HCT116 (cell line): ENCODE measurements at regions not wholly inside any gene's neighbourhood (a gene's known extent, or its start where the extent isn't known, plus 50 kb on each side); places are given as distances from the start of the nearest gene placed in this dataset.

ENCODE experiments used
- ATAC-seq: fragments of 200-7000 bp; cut with Tn5 transposase; 2 replicates; pipeline ENCODE4 v1.9.1; 2020; ENCODE audit warnings: mild to moderate bottlenecking, moderate library complexity
- BruUV-seq: library from RNA; stranded (reverse); fragments of 400-500 nt; replicated peaks from 2 replicates; lab custom pipeline; 2021; lab: Mats Ljungman, UMichigan
- CTCF ChIA-PET: fragments of 300-600 bp; sonication (Branson Sonifier 250); formaldehyde crosslinking; loops from one replicate; lab custom pipeline; 2021; ENCODE audit warnings: antibody characterized with exemption; lab: Charles Lee
- POLR2A ChIA-PET: fragments of 300-600, 350-600 bp; sonication (Branson Sonifier 250); formaldehyde crosslinking; loops from one replicate; lab custom pipeline; 2021; ENCODE audit warnings: antibody characterized with exemption; lab: Charles Lee
- RAD21 ChIA-PET, 2 experiments: fragments of 300-600 bp; sonication (Branson Sonifier 250); formaldehyde crosslinking; loops; one replicate each; lab custom pipeline; 2023; ENCODE audit warnings: low total read pairs in 2 of 2; ENCODE audit not compliant: uncharacterized antibody in 2 of 2, unreplicated experiment in 2 of 2, low non-redundant PET in 1 of 2; lab: Charles Lee
- DNase-seq: peaks from one replicate; pipeline ENCODE4 v3.0.0-alpha.2; 2010; ENCODE audit warnings: low read depth, low spot score
- H2AFZ ChIP-seq: fragments of 200-600 bp; shearing (Covaris generic), sonication (generic); 2 replicates; pipeline ENCODE4 v1.6.1; 2017; ENCODE audit warnings: low read depth, mixed run types, mixed read lengths, antibody characterized with exemption, low read length; ENCODE audit not compliant: poor library complexity, severe bottlenecking
- H3K27ac ChIP-seq: 2 replicates; pipeline ENCODE4 v1.5.1; 2012; ENCODE audit warnings: low read depth, low read length
- H3K27me3 ChIP-seq: fragments of 200-600 bp; sonication (generic); 2 replicates; pipeline ENCODE4 v1.6.1; 2016; ENCODE audit warnings: mixed run types, low read length, mixed read lengths; ENCODE audit not compliant: insufficient read depth
- H3K36me3 ChIP-seq, 2 experiments: fragments of 200-500 bp in 1 of 2; fragments of 200-600 bp in 1 of 2; sonication (Bioruptor generic) in 1 of 2; sonication (generic) in 1 of 2; 2 replicates each; pipeline versions ENCODE4 v1.5.1 to v1.6.1; 2014 to 2016; ENCODE audit warnings: low read length in 2 of 2, inconsistent platforms in 1 of 2, mixed read lengths in 1 of 2, mixed run types in 1 of 2; ENCODE audit not compliant: insufficient read depth in 2 of 2, control insufficient read depth in 1 of 2
- H3K4me1 ChIP-seq, 2 experiments: fragments of 200-600 bp in 1 of 2; sonication (generic) in 1 of 2; 2 replicates each; pipeline versions ENCODE4 v1.5.1 to v1.6.1; 2012 to 2017; ENCODE audit warnings: low read length in 2 of 2, inconsistent platforms in 1 of 2, mild to moderate bottlenecking in 1 of 2, mixed read lengths in 1 of 2, mixed run types in 1 of 2, moderate library complexity in 1 of 2; ENCODE audit not compliant: insufficient read depth in 2 of 2, control insufficient read depth in 1 of 2
- H3K4me2 ChIP-seq: fragments of 200-600 bp; sonication (generic); 2 replicates; pipeline ENCODE4 v1.6.1; 2017; ENCODE audit warnings: mixed run types, low read length, mixed read lengths
- H3K4me3 ChIP-seq, 2 experiments: fragments of 200-600 bp in 1 of 2; sonication (generic) in 1 of 2; replicated peaks in 1 of 2; 2 replicates each; pipeline ENCODE4 v1.5.1; 2011 to 2016; ENCODE audit warnings: low read length in 2 of 2, control low read depth in 1 of 2, low read depth in 1 of 2, mild to moderate bottlenecking in 1 of 2, mixed read lengths in 1 of 2, mixed run types in 1 of 2
- H3K79me2 ChIP-seq: fragments of 200-600 bp; sonication (generic); 2 replicates; pipeline ENCODE4 v1.6.1; 2017; ENCODE audit warnings: mild to moderate bottlenecking, mixed run types, low read length, moderate library complexity, mixed read lengths; ENCODE audit not compliant: insufficient read depth
- H3K9ac ChIP-seq: fragments of 200-600 bp; sonication (generic); 2 replicates; pipeline ENCODE4 v1.6.1; 2016; ENCODE audit warnings: low read length, mixed read lengths
- H3K9me2 ChIP-seq: fragments of 200-600 bp; sonication (generic), shearing (Covaris generic); 2 replicates; pipeline ENCODE4 v1.6.1; 2017; ENCODE audit warnings: mixed run types, mild to moderate bottlenecking, moderate library complexity; ENCODE audit not compliant: insufficient read depth
- H3K9me3 ChIP-seq, 2 experiments: fragments of 200-500 bp in 1 of 2; fragments of 200-600 bp in 1 of 2; sonication (Bioruptor generic) in 1 of 2; sonication (generic) in 1 of 2; 2 replicates each; pipeline ENCODE4 v1.6.1; 2014 to 2017; ENCODE audit warnings: low read length in 2 of 2, mixed read lengths in 2 of 2, inconsistent platforms in 1 of 2, low read depth in 1 of 2, mild to moderate bottlenecking in 1 of 2, mixed run types in 1 of 2, moderate library complexity in 1 of 2; ENCODE audit not compliant: control insufficient read depth in 1 of 2, insufficient read depth in 1 of 2
- H4K20me1 ChIP-seq: fragments of 200-600 bp; sonication (generic), shearing (Covaris generic); 2 replicates; pipeline ENCODE4 v1.6.1; 2017; ENCODE audit warnings: mixed run types, mild to moderate bottlenecking, moderate library complexity; ENCODE audit not compliant: insufficient read depth
- ATF3 ChIP-seq: IDR thresholded peaks from 2 replicates; pipeline ENCODE4 v1.6.1; 2012
- CEBPB ChIP-seq: IDR thresholded peaks from 2 replicates; pipeline ENCODE4 v1.6.1; 2012; ENCODE audit warnings: low read depth
- EGR1 ChIP-seq: IDR thresholded peaks from 2 replicates; pipeline ENCODE4 v1.6.1; 2012; ENCODE audit warnings: low read depth
- ELF1 ChIP-seq: IDR thresholded peaks from 2 replicates; pipeline ENCODE4 v1.6.1; 2012; ENCODE audit warnings: low read depth, borderline replicate concordance
- EZH2phosphoT487 ChIP-seq: fragments of 200-600 bp; IDR thresholded peaks from 2 replicates; pipeline ENCODE4 v1.6.1; 2018; ENCODE audit warnings: antibody characterized with exemption, borderline replicate concordance
- FOSL1 ChIP-seq: IDR thresholded peaks from 2 replicates; pipeline ENCODE4 v1.6.1; 2012; ENCODE audit warnings: low read depth
- REST ChIP-seq: IDR thresholded peaks from 2 replicates; pipeline ENCODE4 v1.6.1; 2012; ENCODE audit warnings: low read depth
- ZBTB33 ChIP-seq: IDR thresholded peaks from 2 replicates; pipeline ENCODE4 v1.6.1; 2011; ENCODE audit warnings: mild to moderate bottlenecking, low read length, moderate library complexity; ENCODE audit not compliant: insufficient replicate concordance; ENCODE audit errors: extremely low read depth
- ZNF274 ChIP-seq: fragments of 200-500 bp; sonication (Bioruptor generic); IDR thresholded peaks from 2 replicates; pipeline ENCODE4 v1.6.1; 2014; ENCODE audit warnings: mild to moderate bottlenecking, low read depth, low read length, inconsistent platforms
- intact Hi-C: fragments of 100-400 bp; cut with micrococcal nuclease; formaldehyde crosslinking; loops from 2 replicates; pipeline ENCODE4 v1.10.0; 2022

- intact Hi-C loops = no loop called here
- Histone ChIP-seq H3K9me2 (no peaks in the 10 kb centered on the region), H3K4me1 (no peaks in the 10 kb centered on the region), H3K27ac (no peak overlapping the region), H3K79me2 (no peaks in the 10 kb centered on the region), H4K20me1 (no peaks in the 10 kb centered on the region), H3K36me3 (no peaks in the 10 kb centered on the region), H3K27me3 (no peaks in the 10 kb centered on the region), H3K9ac (no peak overlapping the region), H3K4me3 (no peak overlapping the region), H3K9me3 (no peaks in the 10 kb centered on the region), H3K4me2 (no peak overlapping the region), H2AFZ (no peak overlapping the region)
- CTCF ChIA-PET = no interaction called here
- TF ChIP-seq EZH2phosphoT487 (no peak), REST (no peak), EGR1 (no peak), FOSL1 (no peak), ZNF274 (no peak), ATF3 (no peak), ZBTB33 (no peak), CEBPB (no peak), ELF1 (no peak)
- DNase-seq (no peak), ATAC-seq (no peak)
- POLR2A ChIA-PET = no interaction called here
- no TSS peak for BruUV-seq
- RAD21 ChIA-PET = no interaction called here
Observed at GRCh38 chr3:81968658-81969057, 207.2 kb upstream of the GBE1 start.
